ENCODE measurements at regions not wholly inside any gene's neighbourhood (a gene's known extent, or its start where the extent isn't known, plus 50 kb on each side); places are given as distances from the start of the nearest gene placed in this dataset.

- H3K4me3 Mint-ChIP-seq, result no peak overlapping the region
- POLR2A ChIA-PET, result interaction anchor here (1.3 kb wide), 1 partner anchor 9 kb away, joined by 3 read pairs; no protein-coding TSS in a partner anchor
- intact Hi-C loops (cut with DNase I, micrococcal nuclease), result loop anchor here in 1 of 2 experiments (10.0 kb wide), 1 partner anchor 387 kb away; no protein-coding TSS in a partner anchor
- TF ChIP-seq CTCF (IDR thresholded peaks at IDR 0.05), result no peak
- Histone ChIP-seq H3K4me3 (ENCODE audit: low read length) (no peak overlapping the region), H3K27ac (ENCODE audit: low read depth in 1 of 2, low read length in 2 of 2) (no peak overlapping the region), H3K9me3 (ENCODE audit: control insufficient read depth in 1 of 2, insufficient read depth in 1 of 2, low read length in 2 of 2) (no peaks in the 10 kb centered on the region), H3K36me3 (ENCODE audit: insufficient read depth, low read length) (no peaks in the 10 kb centered on the region), H3K4me1 (ENCODE audit: insufficient read depth, low read length) (no peaks in the 10 kb centered on the region), H3K27me3 (ENCODE audit: control insufficient read depth in 1 of 2, insufficient read depth in 2 of 2, low read length in 2 of 2) (no peaks in the 10 kb centered on the region)
- no peak overlapping the region for H3K27ac Mint-ChIP-seq
- ATAC-seq (ENCODE audit: poor library complexity) (no peak), DNase-seq (no peak)
- CTCF ChIA-PET, result no interaction called here
- no peaks in the 10 kb centered on the region for H3K9me3 Mint-ChIP-seq
- no peaks in the 10 kb centered on the region for H3K4me1 Mint-ChIP-seq (ENCODE audit: low read depth)
- H3K36me3 Mint-ChIP-seq (ENCODE audit: low read depth), result no peaks in the 10 kb centered on the region
- no peaks in the 10 kb centered on the region for H3K27me3 Mint-ChIP-seq
Measured at GRCh38 chr14:34338056-34338455, 124.0 kb downstream of the SPTSSA start.

GRCh38 chr14:34336501-34336900, 125.5 kb downstream of the SPTSSA start:
- no peaks in the 10 kb centered on the region for H3K36me3 ChIP-seq (ENCODE audit: insufficient read depth, low read length)
- intact Hi-C loops (cut with DNase I, micrococcal nuclease), result loop anchor here in 1 of 2 experiments (10.0 kb wide), 1 partner anchor 388 kb away; no protein-coding TSS in a partner anchor
- Mint-ChIP-seq H3K4me3 (no peak overlapping the region), H3K27me3 (no peaks in the 10 kb centered on the region), H3K36me3 (ENCODE audit: low read depth) (no peaks in the 10 kb centered on the region), H3K27ac (no peak overlapping the region), H3K4me1 (ENCODE audit: low read depth) (peaks cover 7% of the 10 kb centered on the region), H3K9me3 (no peaks in the 10 kb centered on the region)
- no peaks in the 10 kb centered on the region for H3K9me3 ChIP-seq (ENCODE audit: control insufficient read depth in 1 of 2, insufficient read depth in 1 of 2, low read length in 2 of 2)
- ChIA-PET POLR2A (no interaction called here), CTCF (no interaction called here)
- no peak overlapping the region for H3K27ac ChIP-seq (ENCODE audit: low read depth in 1 of 2, low read length in 2 of 2)
- H3K4me3 ChIP-seq (ENCODE audit: low read length), result no peak overlapping the region
- ATAC-seq (ENCODE audit: poor library complexity) (no peak), DNase-seq (no peak)
- H3K27me3 ChIP-seq (ENCODE audit: control insufficient read depth in 1 of 2, insufficient read depth in 2 of 2, low read length in 2 of 2), result no peaks in the 10 kb centered on the region
- peaks cover 6% of the 10 kb centered on the region for H3K4me1 ChIP-seq (ENCODE audit: insufficient read depth, low read length)
- TF ChIP-seq CTCF (IDR thresholded peaks at IDR 0.05), result no peak

- Histone ChIP-seq H3K9me3 (ENCODE audit: control insufficient read depth in 1 of 2, insufficient read depth in 1 of 2, low read length in 2 of 2) (no peaks in the 10 kb centered on the region), H3K4me1 (ENCODE audit: insufficient read depth, low read length) (peaks cover 7% of the 10 kb centered on the region), H3K27me3 (ENCODE audit: control insufficient read depth in 1 of 2, insufficient read depth in 2 of 2, low read length in 2 of 2) (no peaks in the 10 kb centered on the region), H3K4me3 (ENCODE audit: low read length) (no peak overlapping the region), H3K27ac (ENCODE audit: low read depth in 1 of 2, low read length in 2 of 2) (no peak overlapping the region), H3K36me3 (ENCODE audit: insufficient read depth, low read length) (no peaks in the 10 kb centered on the region)
- DNase-seq (no peak), ATAC-seq (ENCODE audit: poor library complexity) (no peak)
- H3K27me3 Mint-ChIP-seq, result no peaks in the 10 kb centered on the region
- intact Hi-C loops (cut with DNase I, micrococcal nuclease), result loop anchor here in 1 of 2 experiments (10.0 kb wide), 1 partner anchor 389 kb away; no protein-coding TSS in a partner anchor
- H3K9me3 Mint-ChIP-seq, result no peaks in the 10 kb centered on the region
- no peak for TF ChIP-seq CTCF (IDR thresholded peaks at IDR 0.05)
- H3K4me3 Mint-ChIP-seq, result no peak overlapping the region
- ChIA-PET CTCF (no interaction called here), POLR2A (no interaction called here)
- H3K36me3 Mint-ChIP-seq (ENCODE audit: low read depth), result no peaks in the 10 kb centered on the region
- H3K4me1 Mint-ChIP-seq (ENCODE audit: low read depth), result peaks cover 11% of the 10 kb centered on the region
- no peak overlapping the region for H3K27ac Mint-ChIP-seq
Measured at GRCh38 chr14:34335968-34336367, 126.1 kb downstream of the SPTSSA start.
